ENCODE measurements at regions not wholly inside any gene's neighbourhood (a gene's known extent, or its start where the extent isn't known, plus 50 kb on each side); places are given as distances from the start of the nearest gene placed in this dataset.

GRCh38 chr14:78091361-78091760 is 78.8 kb upstream of the NRXN3 start:
- no peak for TF ChIP-seq EGR1 (IDR thresholded peaks at IDR 0.05)
- TF ChIP-seq CEBPB (IDR thresholded peaks at IDR 0.05): no peak
- TF ChIP-seq USF1 (IDR thresholded peaks at IDR 0.05): no peak

GRCh38 chr14:78092040-78092439 is 78.1 kb upstream of the NRXN3 start:
- no peak for TF ChIP-seq RAD21 (IDR thresholded peaks at IDR 0.05; ENCODE audit: low read depth)
- TF ChIP-seq MAX (IDR thresholded peaks at IDR 0.05): no peak
- no peak for TF ChIP-seq FOXM1 (IDR thresholded peaks at IDR 0.05; ENCODE audit: borderline replicate concordance, low read depth)
- TF ChIP-seq ZBTB7A (IDR thresholded peaks at IDR 0.05; ENCODE audit: low read depth): no peak
- TF ChIP-seq TCF12 (IDR thresholded peaks at IDR 0.05; ENCODE audit: low read depth): no peak
- TF ChIP-seq CEBPB (IDR thresholded peaks at IDR 0.05): no peak
- no peak for TF ChIP-seq YY1 (IDR thresholded peaks at IDR 0.05; ENCODE audit: low read depth)
- TF ChIP-seq EP300 (IDR thresholded peaks at IDR 0.05; ENCODE audit: borderline replicate concordance): no peak
- TF ChIP-seq EGR1 (IDR thresholded peaks at IDR 0.05): no peak
- TF ChIP-seq USF1 (IDR thresholded peaks at IDR 0.05): no peak
- no peak for TF ChIP-seq REST (IDR thresholded peaks at IDR 0.05; ENCODE audit: low read depth)
- no peak for TF ChIP-seq TAF1 (IDR thresholded peaks at IDR 0.05; ENCODE audit: low read depth)

- TF ChIP-seq RAD21 (IDR thresholded peaks at IDR 0.05; ENCODE audit: low read depth): no peak
- no peak for TF ChIP-seq MAX (IDR thresholded peaks at IDR 0.05)
These were observed 66.9 kb upstream of the NRXN3 start for GRCh38 chr14:78103271-78103670.

- TF ChIP-seq ZBTB7A (IDR thresholded peaks at IDR 0.05; ENCODE audit: low read depth): no peak
- TF ChIP-seq REST (IDR thresholded peaks at IDR 0.05; ENCODE audit: low read depth): no peak
- no peak for TF ChIP-seq NFIC (IDR thresholded peaks at IDR 0.05)
- TF ChIP-seq EGR1 (IDR thresholded peaks at IDR 0.05): no peak
- TF ChIP-seq EP300 (IDR thresholded peaks at IDR 0.05; ENCODE audit: borderline replicate concordance): no peak
- no peak for TF ChIP-seq CREB1 (IDR thresholded peaks at IDR 0.05; ENCODE audit: low read depth)
- TF ChIP-seq CEBPB (IDR thresholded peaks at IDR 0.05): no peak
- no peak for TF ChIP-seq MAX (IDR thresholded peaks at IDR 0.05)
These were observed 66.0 kb upstream of the NRXN3 start for GRCh38 chr14:78104160-78104559.

- TF ChIP-seq RAD21 (IDR thresholded peaks at IDR 0.05; ENCODE audit: low read depth) (no peak), ZBTB7A (IDR thresholded peaks at IDR 0.05; ENCODE audit: low read depth) (no peak), USF1 (IDR thresholded peaks at IDR 0.05) (no peak), NFIC (IDR thresholded peaks at IDR 0.05) (no peak), TEAD4 (IDR thresholded peaks at IDR 0.05) (no peak), REST (IDR thresholded peaks at IDR 0.05; ENCODE audit: low read depth) (no peak), TCF12 (IDR thresholded peaks at IDR 0.05; ENCODE audit: low read depth) (no peak), EGR1 (IDR thresholded peaks at IDR 0.05) (no peak), TAF1 (IDR thresholded peaks at IDR 0.05; ENCODE audit: low read depth) (no peak), EP300 (IDR thresholded peaks at IDR 0.05; ENCODE audit: borderline replicate concordance) (no peak), CEBPB (IDR thresholded peaks at IDR 0.05) (no peak), CREB1 (IDR thresholded peaks at IDR 0.05; ENCODE audit: low read depth) (no peak), MAX (IDR thresholded peaks at IDR 0.05) (no peak), FOXM1 (IDR thresholded peaks at IDR 0.05; ENCODE audit: borderline replicate concordance, low read depth) (no peak), YY1 (IDR thresholded peaks at IDR 0.05; ENCODE audit: low read depth) (no peak)
These were observed 65.5 kb upstream of the NRXN3 start for GRCh38 chr14:78104655-78105054.

All from Ishikawa (cell line).